ENCODE measurements at regions not wholly inside any gene's neighbourhood (a gene's known extent, or its start where the extent isn't known, plus 50 kb on each side); places are given as distances from the start of the nearest gene placed in this dataset.
"Not testable (repeated sequence)": the region's sequence is repeated elsewhere in the genome, so short reads cannot be mapped to it uniquely, and the experiment has no call there.

- H3K4me3 ChIP-seq (ENCODE audit: low read depth, low read length) = no peak overlapping the region
- no peak for DNase-seq (ENCODE audit: low read depth)
- TF ChIP-seq, protein P1, sequence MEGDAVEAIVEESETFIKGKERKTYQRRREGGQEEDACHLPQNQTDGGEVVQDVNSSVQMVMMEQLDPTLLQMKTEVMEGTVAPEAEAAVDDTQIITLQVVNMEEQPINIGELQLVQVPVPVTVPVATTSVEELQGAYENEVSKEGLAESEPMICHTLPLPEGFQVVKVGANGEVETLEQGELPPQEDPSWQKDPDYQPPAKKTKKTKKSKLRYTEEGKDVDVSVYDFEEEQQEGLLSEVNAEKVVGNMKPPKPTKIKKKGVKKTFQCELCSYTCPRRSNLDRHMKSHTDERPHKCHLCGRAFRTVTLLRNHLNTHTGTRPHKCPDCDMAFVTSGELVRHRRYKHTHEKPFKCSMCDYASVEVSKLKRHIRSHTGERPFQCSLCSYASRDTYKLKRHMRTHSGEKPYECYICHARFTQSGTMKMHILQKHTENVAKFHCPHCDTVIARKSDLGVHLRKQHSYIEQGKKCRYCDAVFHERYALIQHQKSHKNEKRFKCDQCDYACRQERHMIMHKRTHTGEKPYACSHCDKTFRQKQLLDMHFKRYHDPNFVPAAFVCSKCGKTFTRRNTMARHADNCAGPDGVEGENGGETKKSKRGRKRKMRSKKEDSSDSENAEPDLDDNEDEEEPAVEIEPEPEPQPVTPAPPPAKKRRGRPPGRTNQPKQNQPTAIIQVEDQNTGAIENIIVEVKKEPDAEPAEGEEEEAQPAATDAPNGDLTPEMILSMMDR (IDR thresholded peaks at IDR 0.05; ENCODE audit: low read depth, low read length, missing control alignments) = no peak
These were observed 216.7 kb downstream of the FRK start for GRCh38 chr6:115843945-115844344.

GRCh38 chr6:115842338-115842737, 218.4 kb downstream of the FRK start:
- TF ChIP-seq, protein P1 (IDR thresholded peaks at IDR 0.05; ENCODE audit: low read depth, low read length, missing control alignments) = no peak
- H3K4me3 ChIP-seq (ENCODE audit: low read depth, low read length) = no peak overlapping the region
- no peak for DNase-seq (ENCODE audit: low read depth)

DNA sequence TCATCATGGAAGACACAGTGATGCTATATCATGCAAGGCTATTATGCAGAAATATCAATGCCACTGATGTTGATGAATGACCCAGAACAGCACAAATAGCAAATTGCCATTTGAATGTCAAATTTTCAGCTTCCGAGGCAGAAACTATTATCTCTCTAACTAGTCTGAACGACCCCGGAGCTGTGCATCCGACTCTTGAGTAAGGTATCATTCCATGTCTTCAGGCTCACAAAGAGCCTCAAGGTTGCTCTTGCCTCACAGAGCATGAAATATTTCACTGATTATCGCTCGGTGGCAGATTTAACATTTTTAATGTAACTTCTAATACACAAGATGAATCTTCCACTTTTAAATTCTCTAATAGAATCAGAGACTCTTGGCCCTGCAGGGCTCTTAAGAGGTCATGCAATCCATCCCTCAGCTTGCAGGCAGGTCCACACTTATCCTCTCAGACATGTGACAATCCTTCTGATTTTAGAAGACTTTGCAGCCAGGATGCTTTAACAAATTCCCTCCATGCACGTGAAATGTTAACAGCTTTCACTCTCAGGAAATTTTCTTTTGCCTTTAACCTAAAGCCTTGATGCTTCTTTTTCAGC, 221.0 kb downstream of the FRK start:
- TF ChIP-seq, protein P1 (IDR thresholded peaks at IDR 0.05; ENCODE audit: low read depth, low read length, missing control alignments) = no peak
- DNase-seq (ENCODE audit: low read depth) = no peak
- H3K4me3 ChIP-seq (ENCODE audit: low read depth, low read length) = no peak overlapping the region

- DNase-seq (ENCODE audit: low read depth) = peak; percentile 5
- H3K4me3 ChIP-seq (ENCODE audit: low read depth, low read length) = no peak overlapping the region
- TF ChIP-seq, protein P1 (IDR thresholded peaks at IDR 0.05; ENCODE audit: low read depth, low read length, missing control alignments) = peak; percentile 77
These were observed 221.8 kb downstream of the FRK start for GRCh38 chr6:115838763-115839401.

DNA sequence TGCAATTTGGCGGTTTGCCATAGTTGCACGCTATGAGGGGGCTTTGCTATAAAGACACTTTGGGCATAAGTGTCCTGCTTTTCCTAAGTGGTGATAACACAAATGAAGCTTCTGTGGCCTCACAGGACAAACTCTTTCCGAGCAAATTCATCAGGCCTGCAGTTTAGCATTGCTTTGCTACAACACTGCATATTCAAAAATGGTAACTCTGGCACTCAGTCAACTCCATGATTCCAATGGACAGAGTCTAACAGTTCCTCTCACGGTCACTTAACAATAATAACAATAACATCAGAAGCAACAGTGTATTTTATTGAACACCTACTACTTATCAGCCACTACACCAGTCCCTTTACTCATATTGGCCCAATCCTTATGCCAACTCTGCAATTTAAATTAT, 222.5 kb downstream of the FRK start:
- no peak overlapping the region for H3K4me3 ChIP-seq (ENCODE audit: low read depth, low read length)
- TF ChIP-seq, protein P1 (IDR thresholded peaks at IDR 0.05; ENCODE audit: low read depth, low read length, missing control alignments) = no peak
- no peak for DNase-seq (ENCODE audit: low read depth)

DNA sequence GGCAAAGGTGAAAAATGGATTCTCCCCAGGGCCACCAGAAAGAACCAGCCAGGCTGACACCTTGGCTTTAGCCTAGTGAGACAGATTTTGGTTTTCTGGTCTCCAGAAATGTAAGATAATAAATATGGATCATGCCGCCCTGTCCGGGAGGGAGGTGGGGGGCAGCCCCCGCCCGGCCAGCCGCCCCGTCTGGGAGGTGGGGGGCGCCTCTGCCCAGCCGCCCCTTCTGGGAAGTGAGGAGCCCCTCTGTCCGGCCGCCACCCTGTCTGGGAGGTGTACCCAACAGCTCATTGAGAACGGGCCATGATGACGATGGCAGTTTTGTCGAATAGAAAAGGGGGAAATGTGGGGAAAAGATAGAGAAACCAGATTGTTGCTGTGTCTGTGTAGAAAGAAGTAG, 224.3 kb downstream of the FRK start:
- not testable (repeated sequence) for DNase-seq (ENCODE audit: low read depth); H3K4me3 ChIP-seq (ENCODE audit: low read depth, low read length)

GRCh38 chr6:115835314-115835713, 225.4 kb downstream of the FRK start:
- no peak for DNase-seq (ENCODE audit: low read depth)
- H3K4me3 ChIP-seq (ENCODE audit: low read depth, low read length) = no peak overlapping the region
- TF ChIP-seq, protein P1 (IDR thresholded peaks at IDR 0.05; ENCODE audit: low read depth, low read length, missing control alignments) = no peak

DNA sequence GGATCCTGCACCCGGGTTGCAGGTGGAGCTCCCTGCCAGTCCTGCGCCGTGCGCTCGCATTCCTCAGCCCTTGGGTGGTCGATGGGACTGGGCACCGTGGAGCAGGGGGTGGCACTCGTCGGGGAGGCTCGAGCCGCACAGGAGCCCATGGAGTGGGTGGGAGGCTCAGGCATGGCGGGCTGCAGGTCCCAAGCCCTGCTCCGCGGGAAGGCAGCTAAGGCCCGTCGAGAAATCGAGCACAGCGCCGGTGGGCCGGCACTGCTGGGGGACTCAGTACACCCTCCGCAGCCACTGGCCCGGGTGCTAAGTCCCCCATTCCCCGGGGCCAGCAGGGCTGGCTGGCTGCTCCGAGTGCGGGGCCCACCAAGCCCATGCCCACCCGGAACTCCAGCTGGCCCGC, 226.1 kb downstream of the FRK start:
- H3K4me3 ChIP-seq (ENCODE audit: low read depth, low read length); DNase-seq (ENCODE audit: low read depth): not testable (repeated sequence)
